GM18499 (cell line): ENCODE measurements at regions not wholly inside any gene's neighbourhood (a gene's known extent, or its start where the extent isn't known, plus 50 kb on each side); places are given as distances from the start of the nearest gene placed in this dataset.

Experiments
- ATAC-seq: cut with Tn5 transposase; IDR thresholded peaks from one replicate; pipeline ENCODE4 v1.9.1; 2021; ENCODE audit warnings: moderate number of reproducible peaks; ENCODE audit not compliant: insufficient read depth, unreplicated experiment

DNA sequence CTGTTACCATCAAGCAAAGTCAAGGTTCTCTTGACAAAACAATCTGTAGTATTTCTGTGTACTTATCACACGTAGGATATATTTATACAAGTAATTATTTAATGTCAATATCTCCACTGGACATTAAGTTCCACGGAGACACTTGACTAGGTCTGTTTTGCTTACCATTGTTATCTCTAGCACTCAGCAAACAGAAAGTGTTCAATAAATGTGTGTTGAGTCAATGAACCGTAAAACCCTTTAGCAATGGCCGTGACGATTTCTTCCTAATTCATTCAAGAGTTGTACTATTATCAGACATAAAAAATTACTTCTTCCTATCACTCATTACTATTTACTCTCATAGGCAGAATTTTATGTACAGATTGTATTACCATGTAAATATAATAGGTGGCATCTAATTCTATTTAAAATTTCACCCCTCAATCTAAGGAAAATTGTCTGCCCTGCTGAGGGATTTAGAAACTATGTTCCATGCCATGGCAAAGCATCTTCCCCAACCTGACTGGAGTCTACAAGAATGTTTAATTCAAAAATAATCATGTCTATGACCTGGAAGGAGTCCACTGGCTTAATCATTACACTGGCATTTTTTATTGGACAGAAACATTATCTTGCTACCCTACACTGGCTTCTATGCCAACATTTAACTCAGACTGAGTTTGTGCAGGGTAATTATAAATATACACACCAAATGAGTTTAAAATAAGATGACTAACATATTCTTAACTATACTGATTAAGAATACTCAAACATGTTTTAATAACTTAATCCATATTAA lies 301.9 kb downstream of the ZEB2 start:
- ATAC-seq: no peak

DNA sequence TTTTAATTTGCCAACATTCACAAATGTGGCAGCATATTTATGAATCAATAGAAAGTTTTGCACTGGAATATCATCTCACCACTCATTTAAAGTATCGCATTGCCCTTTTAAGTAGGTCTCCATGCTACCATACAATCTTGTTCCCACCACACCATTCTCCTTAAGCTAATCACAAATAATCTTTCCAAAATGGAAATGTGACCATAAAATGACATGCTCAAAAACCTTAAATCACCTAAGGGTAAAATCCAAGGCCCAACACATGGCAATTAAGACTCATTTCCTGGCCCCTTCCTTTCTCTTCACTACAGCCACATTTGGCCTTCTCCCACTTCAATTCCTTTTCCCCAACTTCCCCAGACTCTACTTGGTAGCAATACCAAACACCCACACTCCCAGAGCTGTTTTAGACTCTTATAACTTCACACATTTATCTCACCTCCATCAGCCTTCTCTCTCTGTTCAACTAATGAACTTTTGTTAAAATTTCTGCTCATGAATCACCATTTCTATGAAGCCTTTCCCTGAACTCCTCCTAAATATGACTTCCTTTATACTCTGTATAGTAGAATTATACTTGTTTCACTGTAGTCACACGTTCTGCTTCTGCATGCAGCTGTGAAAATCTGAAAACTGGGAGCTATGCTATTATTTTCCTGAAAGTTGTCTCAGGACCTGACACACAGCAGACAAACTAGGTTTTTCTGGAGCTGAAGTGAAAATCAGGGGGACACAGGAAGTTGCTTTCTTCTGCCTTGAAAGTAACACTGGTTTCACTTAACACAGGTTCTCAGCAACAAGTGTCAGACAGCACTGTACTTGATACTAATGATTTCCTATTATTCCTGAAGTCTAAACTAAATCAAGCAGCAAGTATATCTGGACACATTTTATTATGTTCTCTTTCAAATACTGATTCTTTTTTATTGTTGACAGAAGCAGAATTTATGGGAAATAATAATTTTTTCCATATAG lies 303.9 kb downstream of the ZEB2 start:
- no peak for ATAC-seq

DNA sequence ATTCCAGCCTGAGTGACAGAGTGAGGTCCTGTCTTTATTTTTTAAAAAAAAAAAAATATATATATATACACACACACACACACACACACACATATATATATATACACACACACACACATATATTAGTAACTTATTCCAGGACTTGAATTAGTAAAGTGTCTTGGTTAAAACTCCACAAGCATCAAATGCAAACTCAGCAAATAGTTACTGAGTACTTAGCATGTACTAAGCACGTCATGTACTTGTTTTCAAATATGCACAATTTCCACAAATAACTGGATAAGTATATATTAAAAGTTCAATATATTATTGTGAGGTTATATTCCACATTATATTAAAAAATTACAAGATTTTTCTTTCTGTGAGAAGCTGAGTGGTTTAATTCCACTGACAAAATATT lies 304.7 kb downstream of the ZEB2 start:
- ATAC-seq: no peak

DNA sequence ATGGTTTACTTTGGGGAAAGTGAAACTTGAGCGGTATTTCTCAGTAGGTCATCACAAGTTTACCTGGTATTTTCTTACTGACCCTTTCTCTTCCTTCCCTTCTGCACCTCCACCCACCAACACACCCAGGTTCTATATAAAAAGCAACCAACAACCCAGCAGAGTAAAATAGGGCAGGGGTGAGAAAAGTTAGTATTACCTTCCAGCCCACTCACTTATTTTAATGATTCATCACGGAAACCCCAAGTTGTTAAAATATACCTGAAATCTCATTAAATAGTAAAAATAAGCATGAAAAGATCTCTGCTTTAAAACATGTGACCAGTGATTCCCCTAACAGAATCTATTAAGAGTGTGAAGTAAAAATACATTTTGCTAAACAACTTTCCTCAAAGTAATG lies 306.1 kb downstream of the ZEB2 start:
- peak; percentile 87 for ATAC-seq

DNA sequence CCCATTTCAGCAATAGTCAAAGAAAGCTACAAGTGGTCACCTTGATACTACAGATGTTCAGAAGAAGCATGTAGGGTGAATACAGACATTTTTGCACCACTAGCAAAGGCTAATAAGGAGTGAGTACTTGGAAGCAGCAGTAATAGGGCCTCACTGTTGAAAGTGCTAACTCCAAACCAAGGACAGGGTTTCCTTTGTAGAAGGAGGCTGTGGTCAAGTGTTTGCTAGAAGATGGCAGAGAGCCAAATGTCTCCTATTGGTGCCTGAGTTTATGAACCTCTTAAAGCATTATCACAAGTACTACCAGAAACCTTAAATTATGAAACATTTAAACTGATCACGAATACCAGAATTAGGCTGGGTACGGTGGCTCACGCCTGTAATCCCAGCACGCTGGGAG lies 308.1 kb downstream of the ZEB2 start:
- ATAC-seq: no peak

DNA sequence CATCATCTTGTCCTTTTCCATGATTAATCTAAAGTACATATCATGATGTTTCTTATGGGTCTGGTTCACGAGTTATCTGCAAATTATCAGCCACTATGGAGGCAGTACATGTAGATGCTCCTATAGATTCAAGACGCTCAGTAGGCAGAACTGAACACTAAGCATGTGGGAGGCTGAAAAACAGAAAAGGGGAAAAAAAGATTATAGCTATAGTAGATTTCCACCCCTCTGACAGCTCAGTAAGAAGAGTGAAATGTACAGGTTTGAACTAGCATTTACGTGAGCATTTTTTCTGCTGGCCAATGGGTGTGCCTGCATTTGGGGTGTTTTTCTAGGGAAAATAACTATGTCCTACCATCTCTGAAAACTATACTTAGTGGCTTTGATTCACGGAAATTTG lies 308.9 kb downstream of the ZEB2 start:
- ATAC-seq: no peak

DNA sequence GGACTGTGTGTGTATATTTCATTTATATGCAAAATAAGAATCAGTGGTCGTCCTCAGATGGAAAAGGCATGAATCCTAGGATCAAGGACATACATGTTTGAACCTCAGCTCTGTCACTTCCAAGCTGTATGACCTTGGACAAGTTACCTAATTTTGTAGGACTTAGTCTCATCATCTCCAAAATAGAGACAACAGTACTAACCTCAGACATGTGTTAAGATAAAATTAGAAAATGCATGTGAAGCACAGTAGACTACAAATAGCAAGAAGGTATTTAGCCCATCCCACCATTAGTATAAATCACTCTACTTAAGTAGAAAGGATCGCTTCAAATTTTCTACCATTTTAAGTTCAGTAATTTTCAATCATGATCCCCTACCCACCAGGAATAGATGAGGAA lies 309.8 kb downstream of the ZEB2 start:
- no peak for ATAC-seq

DNA sequence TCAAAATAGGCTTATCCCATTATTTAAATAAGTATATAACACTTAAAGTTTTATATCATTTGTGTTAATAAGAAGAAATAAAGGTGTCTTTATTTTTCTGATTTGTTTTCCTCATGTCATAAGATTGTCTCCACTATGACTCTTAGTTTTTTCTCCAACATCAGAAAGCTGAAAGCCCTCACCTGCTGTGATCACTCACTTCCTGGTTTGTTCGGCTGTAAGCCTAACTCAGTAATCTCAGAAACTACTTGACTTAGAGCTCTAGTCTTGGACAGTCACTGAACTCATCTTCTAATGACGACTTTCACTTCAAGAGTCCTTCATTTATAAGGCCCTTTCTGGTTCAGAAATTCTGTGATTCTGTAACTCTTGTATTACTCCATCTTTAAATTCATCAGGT lies 311.0 kb downstream of the ZEB2 start:
- ATAC-seq: no peak

DNA sequence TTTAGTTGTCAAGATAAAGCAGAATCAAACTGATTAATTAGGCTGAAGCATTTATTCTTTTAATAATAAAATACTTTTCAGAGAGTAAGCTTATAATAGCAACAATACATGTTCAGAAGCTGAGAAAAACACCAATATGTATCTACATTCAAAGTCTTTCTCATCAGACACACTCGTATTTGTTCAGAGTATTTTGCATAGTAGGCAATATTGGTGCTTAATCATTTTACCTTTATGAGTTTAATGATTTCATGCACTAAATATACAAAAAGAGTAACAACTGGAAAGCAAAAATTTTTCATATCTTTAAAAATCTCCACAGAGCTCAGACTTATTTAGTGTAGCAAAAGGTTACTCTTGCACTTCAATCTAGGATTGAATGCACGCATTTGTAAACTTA lies 313.9 kb downstream of the ZEB2 start:
- ATAC-seq: no peak

DNA sequence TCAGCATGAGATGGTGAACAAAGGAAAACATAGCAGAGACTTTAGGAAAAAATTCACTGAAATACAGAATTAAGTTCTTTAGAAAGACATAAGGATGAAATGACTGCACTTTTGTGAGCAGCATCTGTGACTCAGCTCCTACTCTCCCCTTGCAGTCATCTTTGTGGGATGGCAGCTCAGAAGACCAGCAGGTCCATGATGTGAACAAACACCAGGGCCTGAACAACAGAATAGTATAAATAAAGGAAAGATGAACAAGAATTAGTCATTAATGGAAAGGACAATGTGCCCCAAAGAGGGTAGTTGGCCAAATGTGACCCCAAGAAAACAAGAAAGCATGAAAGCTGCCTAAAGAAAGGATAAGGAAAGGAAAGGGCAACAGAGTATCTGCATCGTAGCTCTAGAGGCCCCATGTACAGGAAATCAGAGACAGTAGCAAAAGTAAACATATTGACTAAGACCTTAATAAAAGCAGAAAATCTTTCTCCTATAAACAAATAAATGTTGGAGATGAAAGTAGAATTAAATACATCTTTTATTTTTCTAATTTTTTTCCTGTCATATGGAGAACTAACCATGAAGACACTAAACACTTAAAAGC lies 318.0 kb downstream of the ZEB2 start:
- ATAC-seq: no peak

DNA sequence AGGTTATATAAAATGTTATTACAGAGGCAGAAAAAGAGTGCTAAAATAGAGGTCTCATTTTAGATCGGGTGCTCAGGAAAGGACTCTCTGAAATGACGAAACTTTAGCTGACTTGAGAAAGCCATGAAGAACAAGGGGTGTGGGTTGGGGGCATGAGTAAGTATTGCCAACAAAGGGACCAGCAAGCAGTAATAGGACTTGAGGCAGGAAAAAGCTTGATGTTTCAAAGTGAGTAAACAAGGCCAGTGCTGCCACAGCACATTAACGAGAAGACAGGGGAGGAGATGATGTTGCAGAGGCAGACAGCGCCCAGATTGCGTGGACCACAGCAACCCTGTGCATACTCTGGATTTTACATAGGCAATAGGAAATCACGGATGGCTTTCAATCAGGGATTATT lies 318.8 kb downstream of the ZEB2 start:
- ATAC-seq: no peak

DNA sequence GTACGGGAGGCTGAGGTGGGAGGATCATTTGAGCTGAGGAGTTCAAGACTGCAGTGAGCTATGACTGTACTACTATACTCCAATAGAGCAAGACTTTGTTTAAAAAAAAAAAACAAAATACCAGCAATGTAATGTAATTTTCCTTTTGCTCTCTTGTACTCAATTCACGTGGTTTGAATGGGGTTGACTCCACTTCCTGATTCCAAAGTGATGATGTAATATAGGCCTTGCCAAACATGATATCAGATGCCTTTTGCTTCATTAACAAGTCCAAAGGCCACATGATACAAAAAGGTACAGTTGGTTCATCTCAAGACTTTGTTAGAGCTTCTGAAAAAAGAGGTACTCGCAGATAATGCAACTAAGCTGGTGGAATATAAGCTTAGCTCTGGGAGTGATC lies 321.8 kb downstream of the ZEB2 start:
- ATAC-seq: no peak

DNA sequence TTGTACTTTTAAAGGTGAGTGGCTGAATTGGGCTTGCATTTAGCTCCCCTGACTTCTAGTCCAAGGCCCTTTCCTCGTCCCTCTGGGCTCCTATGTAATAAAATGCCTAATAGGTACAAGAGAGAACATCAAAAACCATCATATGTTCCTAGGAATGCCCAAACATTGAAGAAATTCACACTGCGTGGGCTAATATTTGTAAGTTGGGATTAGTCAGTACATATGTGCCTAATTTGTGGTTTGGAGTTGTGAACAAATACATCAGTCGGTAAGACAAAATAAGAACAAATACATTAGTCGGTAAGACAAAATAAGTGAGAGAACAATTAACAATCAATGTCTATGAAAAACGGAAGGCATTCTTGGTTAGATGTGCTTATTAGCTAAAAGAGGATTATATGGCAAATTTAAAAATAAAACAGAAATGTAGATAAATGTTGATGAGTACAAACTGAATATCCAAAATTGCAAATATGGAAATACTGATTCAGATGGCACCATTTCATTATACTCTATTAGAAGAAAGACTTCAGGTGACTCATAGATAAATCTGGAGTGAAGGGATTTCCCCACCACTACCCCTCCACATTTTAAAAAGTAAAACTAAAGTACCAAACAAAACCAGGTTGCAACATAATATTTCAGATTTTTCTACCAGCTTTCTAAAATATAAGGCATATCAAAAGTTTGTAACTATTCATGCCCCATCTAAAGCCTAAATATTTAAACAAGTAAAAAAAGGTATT lies 325.4 kb downstream of the ZEB2 start:
- no peak for ATAC-seq

DNA sequence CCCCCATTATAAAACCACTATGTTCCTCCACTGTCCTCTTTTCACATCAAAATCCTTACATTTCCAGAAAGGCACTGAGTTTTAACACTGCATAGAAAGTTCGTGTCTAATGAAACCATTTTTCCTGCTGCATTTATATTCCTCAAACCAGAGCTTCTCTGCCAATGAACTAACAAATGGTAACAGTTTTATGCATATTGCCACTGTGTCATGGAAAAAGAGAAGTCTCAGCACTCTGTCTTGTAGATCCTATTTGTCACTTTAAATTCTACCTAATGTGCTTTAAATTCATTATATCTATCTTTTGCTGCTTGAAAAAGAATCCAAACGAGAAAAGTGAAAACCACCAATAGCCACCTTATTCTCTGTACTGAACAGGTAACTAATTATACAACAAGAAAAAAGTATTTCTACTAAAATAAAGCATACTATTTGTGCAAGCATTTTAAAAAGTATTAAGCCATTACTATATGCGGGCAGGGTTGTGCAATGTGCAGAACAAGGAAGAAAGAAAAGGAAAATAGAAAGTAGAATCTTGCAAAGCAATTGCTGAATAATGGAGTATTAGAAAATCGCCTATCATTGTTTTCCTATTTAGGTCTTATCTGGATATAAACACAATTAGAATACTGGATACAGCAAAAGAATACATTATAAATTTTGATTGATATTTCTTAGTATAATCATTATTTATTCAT lies 328.9 kb downstream of the ZEB2 start:
- no peak for ATAC-seq

DNA sequence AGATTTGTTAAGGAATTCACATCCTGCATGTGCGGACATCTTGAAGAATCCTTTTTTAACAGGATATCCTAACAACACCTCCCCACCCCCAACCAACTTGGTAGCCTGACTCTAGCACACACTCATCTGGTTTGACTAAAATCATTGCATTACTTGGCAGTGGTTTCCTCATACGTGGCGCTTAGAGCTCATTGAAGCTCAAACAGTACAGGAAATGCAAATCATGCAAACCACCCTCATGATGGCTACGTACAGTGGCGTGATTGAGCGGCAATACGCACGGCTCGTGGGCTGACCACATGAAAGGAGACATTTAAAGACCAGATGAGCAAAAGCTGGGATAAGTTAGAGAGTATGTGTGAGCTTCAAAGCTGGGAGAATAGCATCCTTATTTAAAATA lies 336.2 kb downstream of the ZEB2 start:
- ATAC-seq: peak; percentile 98

DNA sequence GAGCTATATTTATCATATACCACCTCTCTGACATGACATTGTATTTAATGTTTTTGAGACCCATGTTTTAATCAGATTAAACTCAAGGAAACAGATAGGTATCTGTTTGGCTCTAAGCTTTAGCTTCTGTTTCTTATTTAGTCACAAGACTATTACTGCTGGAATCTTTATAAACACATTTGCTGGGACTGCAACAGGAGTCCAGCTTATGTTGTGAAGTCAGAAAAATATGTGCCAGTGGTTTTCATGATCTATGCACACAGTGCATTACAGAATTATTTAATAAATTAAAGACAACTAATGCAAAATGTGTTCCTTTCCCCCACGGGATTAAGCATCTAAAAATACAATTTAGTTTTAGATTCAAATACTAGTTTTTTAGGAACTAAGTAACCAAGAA lies 338.9 kb downstream of the ZEB2 start:
- no peak for ATAC-seq

DNA sequence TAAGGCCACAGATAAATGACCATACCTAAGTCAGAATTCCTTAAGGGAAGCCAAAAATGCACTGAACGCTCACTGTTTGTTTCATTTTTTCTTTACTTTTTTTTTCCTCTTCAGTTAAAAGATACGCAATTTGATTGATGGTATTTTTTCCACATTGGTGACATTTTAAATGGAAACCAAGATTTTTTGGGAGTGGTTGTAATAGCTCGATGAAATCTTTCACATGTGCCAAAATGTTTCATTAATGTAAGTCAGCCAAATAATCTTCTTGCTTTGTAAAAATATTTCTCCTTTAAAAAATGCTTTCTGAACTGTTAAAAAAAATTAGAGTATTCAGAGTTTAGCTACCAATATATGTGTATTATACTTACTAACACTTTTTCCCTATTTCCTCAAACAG lies 339.8 kb downstream of the ZEB2 start:
- no peak for ATAC-seq

DNA sequence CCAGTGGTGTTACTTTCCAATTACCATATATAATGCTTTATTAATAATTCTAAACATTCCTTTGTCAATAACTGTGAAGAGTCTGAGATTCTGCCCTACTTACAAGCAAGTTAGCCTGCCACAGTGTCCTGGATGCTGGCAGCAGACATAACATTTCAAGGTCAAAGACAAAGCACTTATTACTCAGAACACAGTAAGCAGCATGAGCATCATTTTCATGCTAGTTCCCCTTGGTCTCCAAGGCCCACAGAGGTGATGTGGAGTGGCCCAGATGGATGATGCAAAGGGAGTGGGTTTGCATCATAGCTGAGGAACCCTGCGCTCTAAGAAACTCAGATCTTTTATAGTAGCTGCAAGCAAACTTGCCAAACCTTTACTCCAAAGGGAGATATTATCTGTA lies 349.7 kb downstream of the ZEB2 start:
- ATAC-seq: no peak

DNA sequence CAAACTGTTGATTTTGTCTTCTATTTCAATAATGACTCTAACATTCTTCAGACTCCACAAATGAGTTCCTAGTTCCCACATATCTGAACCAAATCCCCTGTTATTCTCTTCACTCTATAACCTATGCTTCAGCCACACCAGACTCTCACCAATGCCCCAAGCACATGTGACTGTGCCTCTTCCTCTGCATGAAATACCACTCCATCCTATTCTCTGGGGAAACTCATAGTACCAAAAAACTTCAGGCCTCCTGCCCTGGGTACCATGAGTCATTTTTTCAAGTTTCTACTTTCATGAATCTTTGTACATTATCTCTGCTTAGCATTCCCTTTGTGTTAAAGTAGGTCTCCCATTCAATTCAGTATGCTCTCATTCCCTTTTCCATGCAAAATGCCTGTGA lies 353.2 kb downstream of the ZEB2 start:
- ATAC-seq: no peak
